Fibroblast of lung (primary cell): ENCODE measurements at regions not wholly inside any gene's neighbourhood (a gene's known extent, or its start where the extent isn't known, plus 50 kb on each side); places are given as distances from the start of the nearest gene placed in this dataset.

Source experiments
- CTCF ChIP-seq, 2 donors: IDR thresholded peaks in 1 of 2; conservative IDR thresholded peaks in 1 of 2; 1 replicate in 1 of 2; 2 replicates in 1 of 2; pipeline ENCODE4 v1.5.1; 2011 to 2012; ENCODE audit warnings: low read length in 2 of 2, control low read depth in 1 of 2, inconsistent platforms in 1 of 2, low read depth in 1 of 2, mild to moderate bottlenecking in 1 of 2
- EZH2 ChIP-seq: IDR thresholded peaks from 2 replicates; pipeline ENCODE4 v1.5.1; 2012; ENCODE audit warnings: low read length, control low read depth, mild to moderate bottlenecking; ENCODE audit errors: missing control alignments

GRCh38 chr6:155521719-155522118 is 66.1 kb upstream of the NOX3 start:
- TF ChIP-seq CTCF (conservative IDR thresholded peaks at IDR 0.05 in 1 of 2, IDR thresholded peaks at IDR 0.05 in 1 of 2; ENCODE audit: low read depth in 1 of 2, low read length in 2 of 2) (no peak), EZH2 (no peak)
